ENCODE measurements at regions not wholly inside any gene's neighbourhood (a gene's known extent, or its start where the extent isn't known, plus 50 kb on each side); places are given as distances from the start of the nearest gene placed in this dataset.

GRCh38 chr11:110003426-110003825 lies 89.8 kb upstream of the ZC3H12C start:
- TF ChIP-seq EZH2phosphoT487 (IDR thresholded peaks at IDR 0.05) (no peak), CTCF (IDR thresholded peaks at IDR 0.05) (no peak)
